Stimulated activated CD4-positive, alpha-beta T cell treated with anti-CD3 and anti-CD28 coated beads, Interleukin-12 subunit alpha, Interleukin-12 subunit beta, amount 100 ng/mL, for 4 hours (primary cell): ENCODE measurements at regions not wholly inside any gene's neighbourhood (a gene's known extent, or its start where the extent isn't known, plus 50 kb on each side); places are given as distances from the start of the nearest gene placed in this dataset.

ENCODE experiments used
- DNase-seq: peaks from one replicate; pipeline ENCODE4 v3.0.0-alpha.2; 2020

DNA sequence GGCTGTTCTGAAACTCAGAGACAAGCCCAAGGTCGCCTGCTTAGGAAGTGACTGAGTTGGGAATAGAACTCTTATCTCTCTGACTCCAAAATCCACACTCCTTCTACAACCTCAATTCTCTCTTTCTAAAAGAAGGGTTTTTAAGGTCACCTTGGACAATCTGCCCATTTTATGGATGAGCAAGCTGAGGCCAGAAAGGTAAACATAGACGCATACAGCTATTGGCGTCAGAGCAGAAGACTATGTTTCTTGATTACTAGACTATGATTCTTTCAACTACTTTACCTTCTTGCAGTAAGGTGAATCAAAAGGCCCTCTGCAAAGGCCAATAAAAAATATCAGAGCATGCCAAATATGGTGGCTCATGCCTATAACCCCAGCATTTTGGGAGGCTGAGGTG, 276.6 kb downstream of the CLIC5 start:
- DNase-seq: no peak

DNA sequence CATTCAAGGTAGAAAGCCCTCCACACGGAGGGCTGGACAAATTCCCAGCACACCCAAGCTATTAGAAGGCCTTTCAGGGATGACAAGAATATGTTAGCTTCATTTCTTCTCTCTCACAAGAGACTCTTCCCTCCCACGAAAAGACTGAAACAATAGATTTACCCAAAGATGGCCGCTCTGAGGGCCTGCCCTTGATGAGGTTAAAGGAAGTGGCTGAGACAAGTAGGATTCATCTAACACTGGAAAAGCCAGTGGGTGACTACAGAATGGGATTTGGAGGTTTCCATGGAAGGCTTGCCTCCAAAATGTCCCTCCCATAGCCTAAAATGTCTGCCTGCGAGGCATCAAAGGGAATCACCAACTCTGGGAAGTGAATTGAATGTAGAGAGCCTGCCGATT, 277.6 kb downstream of the CLIC5 start:
- no peak for DNase-seq

DNA sequence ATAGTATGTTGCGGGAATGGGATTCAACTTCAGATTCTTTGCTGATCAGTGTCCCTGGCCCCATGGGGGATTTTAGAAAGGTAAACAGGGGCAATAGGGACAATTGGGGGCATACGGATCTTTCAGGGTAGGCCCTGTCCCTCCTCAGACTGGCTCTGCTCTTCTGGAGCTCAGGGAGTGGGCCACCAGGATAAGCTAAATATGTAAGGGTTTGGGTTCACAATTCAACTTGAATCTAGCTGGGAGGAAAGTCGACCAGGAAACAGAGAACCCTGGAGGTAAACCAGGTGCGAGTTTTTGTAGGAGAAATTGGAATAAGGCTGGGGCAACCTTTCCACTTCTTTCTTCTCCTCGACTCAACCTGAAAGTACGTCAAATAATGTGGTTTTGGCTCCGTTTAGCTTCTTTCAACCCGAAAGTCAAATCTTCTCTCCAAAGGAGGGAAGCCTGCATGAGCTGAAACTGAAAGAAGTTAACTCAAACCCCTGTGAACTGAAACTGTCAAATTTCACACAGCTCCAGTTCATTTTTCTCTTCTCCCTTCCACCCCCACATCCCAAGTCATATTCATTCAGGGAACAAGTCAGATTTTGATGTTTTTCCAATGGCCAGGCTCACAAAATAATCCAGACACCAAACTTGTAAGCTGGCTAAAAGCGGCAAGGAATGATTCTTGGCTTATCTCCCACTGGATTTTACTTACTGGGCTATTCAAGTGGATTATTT, 278.2 kb downstream of the CLIC5 start:
- DNase-seq: no peak

DNA sequence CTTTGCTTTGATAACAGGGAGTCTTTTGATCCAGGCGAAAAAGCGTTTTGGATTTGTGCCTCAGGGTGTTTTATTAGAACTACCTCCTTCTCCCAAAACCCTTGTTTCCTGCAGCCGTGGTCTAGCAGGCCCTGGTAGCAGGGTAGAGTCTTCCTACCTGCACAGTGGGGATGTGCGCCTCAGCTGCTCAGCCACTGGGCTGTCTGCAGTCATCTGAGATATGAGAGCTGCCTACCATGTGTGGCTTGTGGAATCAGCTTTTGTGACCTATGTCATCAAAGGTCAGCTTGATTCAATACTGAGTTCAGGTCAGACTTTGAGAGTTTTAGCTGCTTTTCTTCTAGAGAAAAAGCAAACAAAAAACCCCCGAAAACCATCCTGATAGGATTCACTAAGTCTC, 279.5 kb downstream of the CLIC5 start:
- DNase-seq: no peak

GRCh38 chr6:45732731-45733130, 282.9 kb downstream of the CLIC5 start:
- DNase-seq: no peak

- DNase-seq: no peak
Observed at GRCh38 chr6:45730232-45730631, 285.4 kb downstream of the CLIC5 start.

- no peak for DNase-seq
Observed at GRCh38 chr6:45728674-45729073, 287.0 kb downstream of the CLIC5 start.

- DNase-seq: no peak
Observed at GRCh38 chr6:45727819-45728449, 287.7 kb downstream of the CLIC5 start.

DNA sequence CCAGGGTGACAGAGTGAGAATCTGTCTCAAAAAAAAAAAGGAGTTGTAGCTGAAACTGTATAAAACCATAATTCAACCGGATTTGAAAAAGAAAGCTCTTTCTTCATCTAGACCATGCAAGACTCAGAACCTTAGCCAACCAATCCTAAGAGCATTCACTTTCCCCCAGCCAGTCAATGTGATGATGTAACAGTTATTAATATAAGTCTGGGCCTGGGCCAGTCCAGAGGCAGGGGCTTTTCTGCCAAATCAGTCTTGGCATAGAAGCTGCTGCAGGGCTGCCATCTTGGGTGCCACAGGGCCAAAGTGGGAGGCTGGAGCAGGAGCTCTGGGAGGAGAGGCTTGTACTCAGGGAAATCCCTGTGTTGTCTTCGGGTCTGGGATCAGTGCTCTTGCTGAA, 288.4 kb downstream of the CLIC5 start:
- no peak for DNase-seq

DNA sequence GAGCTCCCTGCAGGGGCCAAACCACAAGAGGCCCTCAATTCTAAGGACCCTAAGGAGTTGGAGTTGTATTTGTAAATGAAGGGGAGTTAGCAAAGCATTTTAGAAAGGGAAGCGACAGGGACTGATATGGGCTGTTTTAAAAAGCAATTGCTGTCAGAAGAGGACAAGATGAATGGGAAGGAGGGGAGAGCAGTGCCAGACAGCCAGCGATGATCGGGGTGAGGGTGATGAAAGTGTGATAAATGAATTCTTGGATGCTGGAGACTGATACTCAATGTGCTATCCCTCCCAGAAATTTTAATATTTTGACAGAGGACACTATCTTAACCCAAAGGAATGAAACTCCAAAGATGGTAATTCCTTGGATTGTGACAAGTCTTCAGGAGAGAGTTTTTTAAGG, 289.2 kb downstream of the CLIC5 start:
- DNase-seq: no peak

GRCh38 chr6:45724511-45724910, 291.1 kb downstream of the CLIC5 start:
- no peak for DNase-seq

- DNase-seq: no peak
Observed at GRCh38 chr6:45724027-45724426, 291.6 kb downstream of the CLIC5 start.

- no peak for DNase-seq
Observed at GRCh38 chr6:45722876-45723275, 292.8 kb downstream of the CLIC5 start.

DNA sequence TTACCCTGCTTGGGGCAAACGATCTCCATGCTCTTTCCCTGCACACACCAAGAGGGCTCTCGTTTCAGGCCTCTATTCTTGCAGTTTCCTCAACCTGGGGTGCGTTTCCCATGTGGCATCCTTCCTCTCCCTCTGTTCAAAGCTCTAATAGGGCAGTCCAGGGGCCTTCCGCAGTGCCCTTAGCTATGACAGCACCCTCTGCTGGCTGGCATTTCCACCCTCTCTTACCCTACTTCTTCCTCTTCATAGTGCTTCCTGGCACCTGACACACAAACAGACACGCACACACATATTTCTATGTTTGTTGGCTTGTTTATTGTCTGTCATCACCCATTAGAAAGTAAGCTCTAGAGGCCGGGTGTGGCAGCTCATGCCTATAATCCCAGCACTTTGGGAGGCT, 294.0 kb downstream of the CLIC5 start:
- DNase-seq: no peak

GRCh38 chr6:45718871-45719270, 296.8 kb downstream of the CLIC5 start:
- no peak for DNase-seq

DNA sequence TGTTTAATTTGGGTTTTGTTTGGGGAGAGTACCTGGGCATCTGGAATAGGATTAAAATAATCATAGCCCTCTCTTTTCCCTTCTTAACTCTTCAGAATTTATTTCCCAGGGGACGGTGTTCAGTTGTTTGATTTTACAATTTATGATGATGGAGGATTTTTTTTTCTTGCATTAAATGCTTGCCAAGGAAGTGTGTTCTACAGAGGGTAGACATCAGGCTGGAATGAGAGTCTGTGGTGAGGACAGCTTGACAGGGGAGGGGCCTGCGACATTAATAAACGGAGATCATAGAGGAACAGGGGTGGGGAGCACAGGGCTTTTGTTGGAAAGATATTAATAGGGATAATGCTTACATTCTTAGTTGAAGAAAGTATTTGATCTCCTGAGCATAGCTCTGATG, 297.5 kb downstream of the CLIC5 start:
- DNase-seq: no peak

- no peak for DNase-seq
Observed at GRCh38 chr6:45717715-45718114, 297.9 kb downstream of the CLIC5 start.

DNA sequence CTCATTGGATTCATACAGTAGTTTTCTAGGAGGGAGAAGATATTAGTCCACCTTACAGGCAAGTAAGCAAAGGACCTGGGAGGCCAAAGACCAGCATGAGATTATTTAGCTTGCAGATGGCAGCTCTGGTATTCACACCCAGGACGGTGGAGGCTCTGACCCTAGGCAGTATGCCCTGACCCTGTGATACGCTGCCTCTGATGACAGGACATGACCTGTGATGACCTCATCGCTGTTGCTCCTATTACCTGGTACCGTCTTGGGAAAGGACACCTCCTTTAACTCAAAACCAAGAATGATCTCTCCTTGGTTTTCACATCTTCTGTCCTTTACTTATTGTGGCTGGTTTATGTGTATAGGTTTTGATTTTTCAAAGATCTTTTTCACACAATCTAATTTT, 298.6 kb downstream of the CLIC5 start:
- no peak for DNase-seq

DNA sequence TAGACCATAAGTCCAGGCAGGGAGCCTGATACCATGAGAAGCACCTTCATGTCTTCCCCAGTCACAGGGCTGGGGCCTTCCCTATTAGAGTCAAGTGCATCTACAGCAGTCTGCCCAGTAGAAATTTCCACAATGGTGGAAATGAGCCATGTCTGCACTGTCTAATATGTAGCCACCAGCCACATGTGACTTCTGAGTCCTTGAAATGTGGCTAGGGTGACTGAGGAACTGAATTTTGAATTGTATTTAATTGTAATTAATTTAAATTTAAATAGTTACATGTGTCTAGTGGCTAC, 300.2 kb downstream of the CLIC5 start:
- DNase-seq: no peak

GRCh38 chr6:45714741-45715507, 300.7 kb downstream of the CLIC5 start:
- DNase-seq: no peak

GRCh38 chr6:45714006-45714730, 301.5 kb downstream of the CLIC5 start:
- DNase-seq: no peak
